ENCODE measurements at regions not wholly inside any gene's neighbourhood (a gene's known extent, or its start where the extent isn't known, plus 50 kb on each side); places are given as distances from the start of the nearest gene placed in this dataset.

DNA sequence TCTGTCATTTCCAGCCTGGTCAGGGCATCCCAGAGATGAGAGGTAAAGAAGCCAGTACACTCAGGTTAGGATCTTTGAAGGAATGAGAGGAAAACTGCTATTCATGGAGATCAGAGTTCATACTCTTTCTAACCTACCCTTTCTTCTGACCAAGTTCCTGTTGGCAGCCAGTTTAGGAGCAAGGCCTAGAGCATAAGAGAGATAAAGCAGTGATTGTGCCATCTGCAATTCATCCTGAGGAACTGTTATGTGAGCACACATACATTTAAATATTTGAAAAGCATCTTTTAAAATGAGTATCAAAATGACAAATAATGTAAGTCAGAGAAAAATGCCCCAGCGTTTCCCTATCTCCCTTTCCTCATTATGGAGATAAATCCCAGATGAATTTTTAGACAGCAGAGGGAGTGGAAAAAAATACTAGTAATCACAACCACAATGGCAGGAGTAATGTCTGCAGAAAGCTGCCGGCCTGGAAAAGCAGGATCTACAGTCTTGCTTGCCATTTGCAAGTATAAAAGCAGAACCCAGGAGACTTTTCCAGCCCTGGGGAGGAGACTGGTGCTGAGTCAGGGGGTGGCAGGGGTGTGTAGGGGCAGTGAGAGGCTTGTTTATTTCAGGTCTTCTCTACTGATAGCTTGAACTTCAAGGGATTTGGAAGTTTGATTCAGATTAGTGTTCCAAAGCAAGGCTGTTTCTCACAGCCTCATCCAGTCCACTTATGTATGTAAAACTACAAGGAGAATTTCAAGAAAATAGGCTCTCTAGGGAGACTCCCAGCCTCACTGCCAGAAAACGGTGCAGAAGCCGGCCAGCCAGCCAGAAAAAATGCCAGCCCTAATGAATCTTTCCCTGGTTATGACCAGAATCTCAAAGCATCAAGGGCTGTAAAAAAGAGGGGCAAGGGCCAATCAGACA lies 1052.4 kb downstream of the TUSC7 start:
- H3K4me3 ChIP-seq (ENCODE audit: low read depth in 1 of 2, low read length in 2 of 2), result no peak overlapping the region
- DNase-seq (no peak), ATAC-seq (ENCODE audit: insufficient read depth, low read depth) (no peak)
- no peak overlapping the region for H3K9ac ChIP-seq (ENCODE audit: low read depth, low read length)
- no peak overlapping the region for H3K4me2 ChIP-seq (ENCODE audit: insufficient read depth, low read length)
- no peaks in the 10 kb centered on the region for H3K36me3 ChIP-seq (ENCODE audit: insufficient read depth, low read length)
- no peaks in the 10 kb centered on the region for H3K4me1 ChIP-seq (ENCODE audit: insufficient read depth, low read length)
- TF ChIP-seq EZH2 (IDR thresholded peaks at IDR 0.05; ENCODE audit: borderline replicate concordance, low read depth, low read length, severe bottlenecking), result no peak
- TF ChIP-seq, protein P1, sequence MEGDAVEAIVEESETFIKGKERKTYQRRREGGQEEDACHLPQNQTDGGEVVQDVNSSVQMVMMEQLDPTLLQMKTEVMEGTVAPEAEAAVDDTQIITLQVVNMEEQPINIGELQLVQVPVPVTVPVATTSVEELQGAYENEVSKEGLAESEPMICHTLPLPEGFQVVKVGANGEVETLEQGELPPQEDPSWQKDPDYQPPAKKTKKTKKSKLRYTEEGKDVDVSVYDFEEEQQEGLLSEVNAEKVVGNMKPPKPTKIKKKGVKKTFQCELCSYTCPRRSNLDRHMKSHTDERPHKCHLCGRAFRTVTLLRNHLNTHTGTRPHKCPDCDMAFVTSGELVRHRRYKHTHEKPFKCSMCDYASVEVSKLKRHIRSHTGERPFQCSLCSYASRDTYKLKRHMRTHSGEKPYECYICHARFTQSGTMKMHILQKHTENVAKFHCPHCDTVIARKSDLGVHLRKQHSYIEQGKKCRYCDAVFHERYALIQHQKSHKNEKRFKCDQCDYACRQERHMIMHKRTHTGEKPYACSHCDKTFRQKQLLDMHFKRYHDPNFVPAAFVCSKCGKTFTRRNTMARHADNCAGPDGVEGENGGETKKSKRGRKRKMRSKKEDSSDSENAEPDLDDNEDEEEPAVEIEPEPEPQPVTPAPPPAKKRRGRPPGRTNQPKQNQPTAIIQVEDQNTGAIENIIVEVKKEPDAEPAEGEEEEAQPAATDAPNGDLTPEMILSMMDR (IDR thresholded peaks at IDR 0.05; ENCODE audit: borderline replicate concordance, extremely low read depth, low read length, poor library complexity, severe bottlenecking), result no peak
- no peak overlapping the region for H2AFZ ChIP-seq (ENCODE audit: low read depth, low read length)
- H3K79me2 ChIP-seq (ENCODE audit: insufficient read depth, low read length), result no peaks in the 10 kb centered on the region
- no peaks in the 10 kb centered on the region for H3K9me3 ChIP-seq (ENCODE audit: insufficient read depth, low read length, severe bottlenecking)
- no peaks in the 10 kb centered on the region for H3K27me3 ChIP-seq (ENCODE audit: insufficient read depth, low read length, poor library complexity)
- no peaks in the 10 kb centered on the region for H4K20me1 ChIP-seq (ENCODE audit: insufficient read depth, low read length)
- H3K27ac ChIP-seq (ENCODE audit: low read length), result no peak overlapping the region

DNA sequence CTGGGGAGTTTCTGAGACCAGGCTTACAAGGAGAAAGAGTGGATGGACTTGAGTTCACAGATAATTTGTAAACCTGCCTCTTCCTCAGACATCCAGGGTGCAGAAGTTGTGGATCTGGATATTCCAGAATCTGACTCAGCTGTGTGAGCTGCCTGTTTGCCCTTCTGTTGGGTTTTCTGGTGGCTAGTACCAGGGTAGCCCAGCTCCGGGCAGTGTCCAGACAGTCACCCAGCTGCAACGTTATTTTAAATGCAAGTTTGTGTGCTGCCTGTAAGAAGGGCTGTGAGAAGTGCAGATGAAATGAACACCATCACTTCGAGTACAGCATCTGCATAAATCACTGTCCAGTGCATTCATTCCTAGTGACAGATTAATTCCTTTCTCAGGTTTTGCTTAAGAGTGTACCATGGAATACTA lies 1053.0 kb downstream of the TUSC7 start:
- Histone ChIP-seq H4K20me1 (ENCODE audit: insufficient read depth, low read length) (no peaks in the 10 kb centered on the region), H3K4me1 (ENCODE audit: insufficient read depth, low read length) (no peaks in the 10 kb centered on the region), H3K36me3 (ENCODE audit: insufficient read depth, low read length) (no peaks in the 10 kb centered on the region), H3K4me2 (ENCODE audit: insufficient read depth, low read length) (no peak overlapping the region), H3K9ac (ENCODE audit: low read depth, low read length) (no peak overlapping the region), H2AFZ (ENCODE audit: low read depth, low read length) (no peak overlapping the region), H3K27ac (ENCODE audit: low read length) (no peak overlapping the region), H3K9me3 (ENCODE audit: insufficient read depth, low read length, severe bottlenecking) (no peaks in the 10 kb centered on the region), H3K4me3 (ENCODE audit: low read depth in 1 of 2, low read length in 2 of 2) (no peak overlapping the region), H3K79me2 (ENCODE audit: insufficient read depth, low read length) (no peaks in the 10 kb centered on the region), H3K27me3 (ENCODE audit: insufficient read depth, low read length, poor library complexity) (no peaks in the 10 kb centered on the region)
- TF ChIP-seq, protein P1 (IDR thresholded peaks at IDR 0.05; ENCODE audit: borderline replicate concordance, extremely low read depth, low read length, poor library complexity, severe bottlenecking), result no peak
- no peak for TF ChIP-seq EZH2 (IDR thresholded peaks at IDR 0.05; ENCODE audit: borderline replicate concordance, low read depth, low read length, severe bottlenecking)
- DNase-seq, result no peak
- ATAC-seq (ENCODE audit: insufficient read depth, low read depth), result no peak

DNA sequence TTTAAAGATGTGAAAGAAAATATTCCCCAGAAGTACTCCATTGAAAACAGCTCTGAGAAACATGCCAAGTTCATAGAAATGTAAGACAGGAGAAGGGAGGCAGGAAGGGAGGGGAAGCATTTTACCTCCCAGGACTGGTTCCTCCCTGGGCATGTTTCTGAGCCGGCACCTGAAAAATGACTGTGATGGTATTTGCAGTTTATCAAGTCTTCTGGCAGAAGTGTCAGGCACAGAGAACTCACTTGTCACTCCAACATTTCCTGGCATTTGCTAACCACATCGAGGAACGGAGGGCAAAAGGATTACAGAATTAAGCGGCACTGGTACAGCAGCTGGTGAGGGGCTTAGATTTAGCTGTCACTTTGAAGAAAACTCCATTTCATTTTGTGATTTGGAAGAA lies 1054.0 kb downstream of the TUSC7 start:
- Histone ChIP-seq H3K79me2 (ENCODE audit: insufficient read depth, low read length) (no peaks in the 10 kb centered on the region), H3K4me3 (ENCODE audit: low read depth in 1 of 2, low read length in 2 of 2) (no peak overlapping the region), H3K27me3 (ENCODE audit: insufficient read depth, low read length, poor library complexity) (no peaks in the 10 kb centered on the region), H3K9me3 (ENCODE audit: insufficient read depth, low read length, severe bottlenecking) (no peaks in the 10 kb centered on the region), H3K36me3 (ENCODE audit: insufficient read depth, low read length) (no peaks in the 10 kb centered on the region), H3K4me1 (ENCODE audit: insufficient read depth, low read length) (no peaks in the 10 kb centered on the region), H4K20me1 (ENCODE audit: insufficient read depth, low read length) (no peaks in the 10 kb centered on the region), H3K27ac (ENCODE audit: low read length) (no peak overlapping the region), H2AFZ (ENCODE audit: low read depth, low read length) (no peak overlapping the region), H3K4me2 (ENCODE audit: insufficient read depth, low read length) (no peak overlapping the region), H3K9ac (ENCODE audit: low read depth, low read length) (no peak overlapping the region)
- DNase-seq, result no peak
- ATAC-seq (ENCODE audit: insufficient read depth, low read depth), result no peak
- no peak for TF ChIP-seq EZH2 (IDR thresholded peaks at IDR 0.05; ENCODE audit: borderline replicate concordance, low read depth, low read length, severe bottlenecking)
- TF ChIP-seq, protein P1 (IDR thresholded peaks at IDR 0.05; ENCODE audit: borderline replicate concordance, extremely low read depth, low read length, poor library complexity, severe bottlenecking), result no peak
